HEK293T (cell line): ENCODE measurements at regions not wholly inside any gene's neighbourhood (a gene's known extent, or its start where the extent isn't known, plus 50 kb on each side); places are given as distances from the start of the nearest gene placed in this dataset.

ENCODE experiments used
- CTCF ChIA-PET: fragments of 350-600 bp; formaldehyde crosslinking; extraction: SDS; loops from one replicate; lab custom pipeline; 2021; ENCODE audit warnings: antibody characterized with exemption, inconsistent platforms; lab: Yijun Ruan, JAX
- POLR2A ChIA-PET: fragments of 350-600 bp; formaldehyde crosslinking; extraction: SDS; loops from one replicate; lab custom pipeline; 2020; ENCODE audit warnings: antibody characterized with exemption, inconsistent platforms; lab: Yijun Ruan, JAX
- DNase-seq: peaks from one replicate; pipeline ENCODE4 v3.0.0; 2012; ENCODE audit warnings: mixed read lengths; ENCODE audit errors: extremely low spot score
- ARNT ChIP-seq: fragments of 450-650 bp; IDR thresholded peaks from 2 replicates; pipeline ENCODE4 v1.6.1; 2017; ENCODE audit warnings: mild to moderate bottlenecking
- BHLHE40 ChIP-seq: fragments of 450-650 bp; IDR thresholded peaks from 2 replicates; pipeline ENCODE4 v1.6.1; 2016; ENCODE audit warnings: mild to moderate bottlenecking, moderate library complexity, borderline replicate concordance
- CTBP1 ChIP-seq: fragments of 450-650 bp; IDR thresholded peaks from 2 replicates; pipeline ENCODE4 v1.6.1; 2016; ENCODE audit warnings: borderline replicate concordance
- ELF4 ChIP-seq: fragments of 450-650 bp; IDR thresholded peaks from 2 replicates; pipeline ENCODE4 v1.6.1; 2017; ENCODE audit warnings: antibody characterized with exemption
- FOXA1 ChIP-seq: fragments of 450-650 bp; IDR thresholded peaks from 2 replicates; pipeline ENCODE4 v1.6.1; 2016; ENCODE audit warnings: mild to moderate bottlenecking
- FOXK2 ChIP-seq: fragments of 450-650 bp; IDR thresholded peaks from 2 replicates; pipeline ENCODE4 v1.6.1; 2016; ENCODE audit warnings: mild to moderate bottlenecking
- FOXM1 ChIP-seq: fragments of 450-650 bp; IDR thresholded peaks from 2 replicates; pipeline ENCODE4 v1.6.1; 2017; ENCODE audit warnings: mild to moderate bottlenecking, borderline replicate concordance
- HDGF ChIP-seq: fragments of 450-650 bp; IDR thresholded peaks from 2 replicates; pipeline ENCODE4 v1.6.1; 2017; ENCODE audit warnings: antibody characterized with exemption, borderline replicate concordance
- L3MBTL2 ChIP-seq: fragments of 450-650 bp; conservative IDR thresholded peaks from 2 replicates; pipeline ENCODE4 v1.6.1; 2016; ENCODE audit warnings: mild to moderate bottlenecking
- LEF1 ChIP-seq: fragments of 450-650 bp; IDR thresholded peaks from 2 replicates; pipeline ENCODE4 v1.6.1; 2017; ENCODE audit warnings: mild to moderate bottlenecking, borderline replicate concordance
- NFRKB ChIP-seq: fragments of 450-650 bp; IDR thresholded peaks from 2 replicates; pipeline ENCODE4 v1.6.1; 2016; ENCODE audit warnings: mild to moderate bottlenecking, moderate library complexity
- SP1 ChIP-seq: fragments of 450-650 bp; IDR thresholded peaks from 2 replicates; pipeline ENCODE4 v1.6.1; 2017
- SUZ12 ChIP-seq: fragments of 450-650 bp; IDR thresholded peaks from 2 replicates; pipeline ENCODE4 v1.6.1; 2016; ENCODE audit warnings: mild to moderate bottlenecking
- TARDBP ChIP-seq: fragments of 450-650 bp; IDR thresholded peaks from 2 replicates; pipeline ENCODE4 v1.6.1; 2016
- ZNF384 ChIP-seq: fragments of 450-650 bp; IDR thresholded peaks from 2 replicates; pipeline ENCODE4 v1.6.1; 2016
- TF ChIP-seq, protein P1 (sequence below): fragments of 450-650 bp; IDR thresholded peaks from 2 replicates; pipeline ENCODE4 v1.6.1; 2016

DNA sequence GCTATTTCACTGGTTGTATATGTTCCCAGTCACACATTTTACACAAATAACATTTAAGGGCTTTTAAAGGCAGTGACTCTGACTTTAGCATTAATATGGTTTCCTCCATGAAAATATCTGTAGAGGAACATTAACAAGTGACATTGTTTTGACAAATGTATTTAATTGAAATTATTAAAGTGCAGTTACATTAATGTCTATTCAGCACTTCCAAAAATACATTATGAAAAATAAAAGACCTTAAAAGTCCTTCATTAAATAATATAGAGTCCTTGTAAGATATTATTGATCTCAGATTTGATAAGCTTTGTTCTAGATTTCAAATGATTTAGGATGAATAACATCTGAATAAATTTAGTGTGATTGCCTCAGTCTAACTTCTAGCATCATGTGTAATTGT, 951.9 kb upstream of the CHORDC1 start:
- TF ChIP-seq ARNT (no peak), TARDBP (no peak), L3MBTL2 (no peak), SP1 (no peak), FOXM1 (no peak), SUZ12 (no peak), HDGF (no peak), FOXA1 (no peak), NFRKB (no peak), FOXK2 (no peak)
- TF ChIP-seq, protein P1, sequence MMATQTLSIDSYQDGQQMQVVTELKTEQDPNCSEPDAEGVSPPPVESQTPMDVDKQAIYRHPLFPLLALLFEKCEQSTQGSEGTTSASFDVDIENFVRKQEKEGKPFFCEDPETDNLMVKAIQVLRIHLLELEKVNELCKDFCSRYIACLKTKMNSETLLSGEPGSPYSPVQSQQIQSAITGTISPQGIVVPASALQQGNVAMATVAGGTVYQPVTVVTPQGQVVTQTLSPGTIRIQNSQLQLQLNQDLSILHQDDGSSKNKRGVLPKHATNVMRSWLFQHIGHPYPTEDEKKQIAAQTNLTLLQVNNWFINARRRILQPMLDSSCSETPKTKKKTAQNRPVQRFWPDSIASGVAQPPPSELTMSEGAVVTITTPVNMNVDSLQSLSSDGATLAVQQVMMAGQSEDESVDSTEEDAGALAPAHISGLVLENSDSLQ, result no peak
- POLR2A ChIA-PET, result no interaction called here
- CTCF ChIA-PET, result no interaction called here

DNA sequence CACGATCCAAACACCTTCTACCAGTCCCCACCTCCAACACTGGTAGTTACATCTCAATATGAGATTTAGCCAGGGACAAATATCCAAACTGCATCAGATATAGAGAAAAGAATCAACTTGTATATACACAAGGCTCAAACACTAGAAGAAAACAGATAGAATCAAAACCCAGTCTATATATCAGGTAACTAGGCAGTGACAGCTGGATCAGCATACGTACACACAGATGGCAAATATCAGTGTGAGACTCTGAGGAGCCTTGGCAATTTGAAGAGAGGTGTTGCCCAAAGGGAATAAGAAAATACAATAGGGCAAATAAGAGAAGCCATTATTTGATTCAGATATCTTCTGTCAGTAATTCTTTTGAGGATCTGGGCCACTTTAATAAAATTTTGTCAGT, 951.3 kb upstream of the CHORDC1 start:
- CTCF ChIA-PET, result no interaction called here
- POLR2A ChIA-PET, result no interaction called here
- no peak for DNase-seq
- TF ChIP-seq, protein P1, result no peak
- TF ChIP-seq NFRKB (no peak), ELF4 (no peak), L3MBTL2 (no peak), SP1 (no peak), BHLHE40 (no peak), HDGF (no peak), FOXM1 (no peak), LEF1 (no peak), SUZ12 (no peak), CTBP1 (no peak), ZNF384 (no peak), TARDBP (no peak), ARNT (no peak)

More for the DNA sequence above, 951.9 kb upstream of the CHORDC1 start:
- no peak for DNase-seq

DNA sequence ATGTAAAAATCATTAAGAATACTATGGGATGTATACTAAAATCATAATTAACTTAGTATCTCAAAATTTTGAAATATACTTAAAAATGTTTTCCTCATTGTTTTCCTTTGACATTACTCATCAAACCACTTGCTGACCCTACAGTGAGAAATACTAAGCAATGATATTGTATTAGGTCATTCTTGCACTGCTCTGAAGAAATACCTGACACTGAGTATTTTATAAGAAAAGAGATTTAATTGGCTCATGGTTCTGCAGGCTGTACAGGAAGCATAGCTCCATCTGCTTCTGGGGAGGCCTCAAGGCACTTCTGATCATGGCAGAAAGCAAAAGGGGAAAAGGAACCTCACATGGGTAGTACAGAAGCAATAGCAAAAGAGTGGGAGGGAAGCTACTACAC, 950.9 kb upstream of the CHORDC1 start:
- CTCF ChIA-PET, result no interaction called here
- POLR2A ChIA-PET, result no interaction called here
- TF ChIP-seq ARNT (no peak), BHLHE40 (no peak), LEF1 (no peak), SUZ12 (no peak), FOXA1 (no peak), FOXM1 (no peak)
- DNase-seq, result no peak

DNA sequence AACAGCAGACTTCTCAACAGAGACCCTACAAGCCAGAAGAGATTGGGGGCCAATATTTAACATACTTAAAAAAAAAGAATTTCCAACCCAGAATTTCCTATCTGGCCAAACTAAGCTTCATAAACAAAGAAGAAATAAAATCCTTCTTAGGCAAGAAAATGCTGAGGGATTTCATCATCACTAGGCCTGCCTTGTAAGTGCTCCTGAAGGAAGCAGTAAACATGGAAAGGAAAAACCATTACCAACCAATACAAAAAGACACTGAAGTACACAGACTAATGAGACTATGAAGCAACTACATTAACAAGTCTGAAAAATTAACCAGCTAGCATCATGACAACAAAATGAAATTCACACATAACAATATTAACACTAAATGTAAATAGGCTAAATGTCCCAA, 947.9 kb upstream of the CHORDC1 start:
- POLR2A ChIA-PET, result no interaction called here
- TF ChIP-seq FOXM1, result no peak
- TF ChIP-seq FOXK2, result no peak
- TF ChIP-seq ELF4, result no peak
- TF ChIP-seq L3MBTL2, result no peak
- TF ChIP-seq, protein P1, result no peak
- no peak for TF ChIP-seq ZNF384
- no peak for TF ChIP-seq HDGF
- no peak for TF ChIP-seq NFRKB
- no peak for TF ChIP-seq LEF1
- no peak for TF ChIP-seq TARDBP
- TF ChIP-seq FOXA1, result no peak
- no peak for TF ChIP-seq BHLHE40
- CTCF ChIA-PET, result no interaction called here
- no peak for DNase-seq

DNA sequence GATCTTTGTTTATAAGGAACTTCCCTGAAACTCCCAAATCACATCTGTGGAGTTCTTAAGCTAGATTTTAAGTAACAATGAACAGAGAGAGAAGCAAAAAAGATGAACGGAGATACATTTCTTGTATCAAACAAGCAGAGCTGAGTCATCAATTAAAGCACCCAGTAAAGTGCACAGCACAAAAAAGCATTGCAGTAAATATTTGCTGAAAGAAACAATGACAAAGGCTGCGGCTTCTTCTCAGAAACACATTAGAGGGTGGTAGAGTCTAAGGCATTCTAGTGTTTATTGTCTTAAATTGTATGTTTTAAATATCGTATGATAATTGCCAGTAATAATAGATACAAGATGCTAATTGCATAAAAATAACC, 941.6 kb upstream of the CHORDC1 start:
- CTCF ChIA-PET, result interaction anchor here (0.7 kb wide), 1 partner anchor 1374 kb away, joined by 3 read pairs; no protein-coding TSS in a partner anchor
- POLR2A ChIA-PET, result no interaction called here
- TF ChIP-seq FOXM1 (no peak), LEF1 (no peak), SP1 (no peak), HDGF (no peak), ELF4 (no peak), NFRKB (no peak), BHLHE40 (no peak), ARNT (no peak), TARDBP (no peak)
- no peak for DNase-seq

DNA sequence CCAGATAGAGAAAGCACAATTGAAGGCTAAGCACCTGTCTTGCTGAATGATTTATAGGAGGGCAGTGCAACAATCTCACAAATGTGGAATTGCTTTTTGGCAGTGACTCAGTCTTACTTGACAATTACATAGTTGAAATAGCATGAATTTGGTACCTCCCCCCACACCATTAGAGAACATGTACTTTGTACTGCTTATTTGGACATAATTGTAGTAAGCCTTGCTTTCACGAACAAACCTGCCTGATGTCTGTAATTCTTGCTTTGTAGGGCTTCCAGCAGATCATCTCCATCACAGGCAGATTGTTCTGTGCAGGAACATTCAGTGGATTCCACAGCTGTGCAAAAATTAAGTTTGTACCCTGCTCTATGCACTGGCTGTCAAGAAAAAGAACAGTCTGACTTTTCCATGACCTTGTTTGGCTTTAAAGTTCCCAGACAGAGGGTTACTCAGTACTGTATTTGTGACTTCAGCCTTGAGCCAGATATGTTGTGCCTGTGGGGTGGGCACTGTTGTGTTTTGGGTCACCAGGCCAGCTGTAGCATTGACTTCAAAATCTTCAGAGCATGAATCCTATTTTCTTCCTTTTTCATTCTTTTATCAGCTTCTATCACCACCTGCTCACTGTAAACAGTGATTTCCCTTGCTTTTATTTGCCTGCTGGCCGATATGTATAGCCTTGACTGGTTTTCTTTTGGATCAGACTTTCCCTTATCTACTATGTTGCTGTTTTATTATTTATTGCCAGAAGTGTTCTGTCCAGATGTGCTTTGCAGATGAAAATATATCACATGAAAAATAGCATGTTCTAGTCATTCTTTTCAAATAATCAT, 941.0 kb upstream of the CHORDC1 start:
- TF ChIP-seq FOXM1, result no peak
- no peak for TF ChIP-seq ARNT
- TF ChIP-seq SUZ12, result no peak
- TF ChIP-seq NFRKB, result no peak
- TF ChIP-seq SP1, result no peak
- no peak for TF ChIP-seq FOXK2
- TF ChIP-seq CTBP1, result no peak
- TF ChIP-seq L3MBTL2, result no peak
- TF ChIP-seq FOXA1, result no peak
- no peak for TF ChIP-seq HDGF
- TF ChIP-seq LEF1, result no peak
- TF ChIP-seq, protein P1, result no peak
- CTCF ChIA-PET, result interaction anchor here (0.7 kb wide), 1 partner anchor 1375 kb away, joined by 3 read pairs; no protein-coding TSS in a partner anchor
- DNase-seq, result no peak
- POLR2A ChIA-PET, result no interaction called here
